Osteocyte (in vitro differentiated cells): ENCODE measurements at regions not wholly inside any gene's neighbourhood (a gene's known extent, or its start where the extent isn't known, plus 50 kb on each side); places are given as distances from the start of the nearest gene placed in this dataset.

Experiments
- DNase-seq: peaks from one replicate; pipeline ENCODE4 v3.0.0; 2021; ENCODE audit warnings: mixed read lengths; ENCODE audit not compliant: unreplicated experiment; ENCODE audit errors: extremely low spot score
- H3K27ac Mint-ChIP-seq: one replicate; pipeline ENCODE4 v1.8.0; 2021; ENCODE audit warnings: mild to moderate bottlenecking, mixed read lengths; ENCODE audit not compliant: unreplicated experiment
- H3K27me3 Mint-ChIP-seq: one replicate; pipeline ENCODE4 v1.8.0; 2021; ENCODE audit warnings: mixed read lengths; ENCODE audit not compliant: unreplicated experiment
- H3K36me3 Mint-ChIP-seq: one replicate; pipeline ENCODE4 v1.8.0; 2021; ENCODE audit warnings: mixed read lengths; ENCODE audit not compliant: unreplicated experiment
- H3K4me1 Mint-ChIP-seq: one replicate; pipeline ENCODE4 v1.8.0; 2021; ENCODE audit warnings: mixed read lengths; ENCODE audit not compliant: unreplicated experiment
- H3K4me3 Mint-ChIP-seq: one replicate; pipeline ENCODE4 v1.8.0; 2021; ENCODE audit warnings: mild to moderate bottlenecking, moderate library complexity, mixed read lengths; ENCODE audit not compliant: unreplicated experiment
- H3K9me3 Mint-ChIP-seq: one replicate; pipeline ENCODE4 v1.8.0; 2021; ENCODE audit warnings: mixed read lengths; ENCODE audit not compliant: unreplicated experiment
- CTCF ChIP-seq: fragments of 200-600 bp; sonication (generic); IDR thresholded peaks from 2 replicates; pipeline ENCODE4 v1.5.0; 2021; ENCODE audit warnings: antibody characterized with exemption, mild to moderate bottlenecking, moderate library complexity

GRCh38 chr5:109524555-109524954, 114.8 kb upstream of the PJA2 start:
- DNase-seq, result no peak
- Mint-ChIP-seq H3K9me3 (peaks cover 7% of the 10 kb centered on the region), H3K4me3 (no peak overlapping the region), H3K27me3 (no peaks in the 10 kb centered on the region), H3K36me3 (no peaks in the 10 kb centered on the region), H3K27ac (no peak overlapping the region), H3K4me1 (no peaks in the 10 kb centered on the region)
- TF ChIP-seq CTCF, result no peak

- no peak for TF ChIP-seq CTCF
- H3K27me3 Mint-ChIP-seq, result no peaks in the 10 kb centered on the region
- DNase-seq, result no peak
- no peaks in the 10 kb centered on the region for H3K4me1 Mint-ChIP-seq
- H3K9me3 Mint-ChIP-seq, result peaks cover 7% of the 10 kb centered on the region
- no peak overlapping the region for H3K4me3 Mint-ChIP-seq
- no peaks in the 10 kb centered on the region for H3K36me3 Mint-ChIP-seq
- no peak overlapping the region for H3K27ac Mint-ChIP-seq
These were observed 114.3 kb upstream of the PJA2 start for GRCh38 chr5:109524026-109524425.

- H3K9me3 Mint-ChIP-seq, result peaks cover 7% of the 10 kb centered on the region
- DNase-seq, result no peak
- no peak overlapping the region for H3K27ac Mint-ChIP-seq
- no peaks in the 10 kb centered on the region for H3K4me1 Mint-ChIP-seq
- H3K4me3 Mint-ChIP-seq, result no peak overlapping the region
- no peak for TF ChIP-seq CTCF
- H3K36me3 Mint-ChIP-seq, result no peaks in the 10 kb centered on the region
- no peaks in the 10 kb centered on the region for H3K27me3 Mint-ChIP-seq
These were observed 112.6 kb upstream of the PJA2 start for GRCh38 chr5:109522404-109522803.

- H3K27ac Mint-ChIP-seq, result no peak overlapping the region
- no peak for TF ChIP-seq CTCF
- no peaks in the 10 kb centered on the region for H3K27me3 Mint-ChIP-seq
- H3K4me3 Mint-ChIP-seq, result no peak overlapping the region
- DNase-seq, result no peak
- peaks cover 7% of the 10 kb centered on the region for H3K9me3 Mint-ChIP-seq
- peaks cover 4% of the 10 kb centered on the region for H3K4me1 Mint-ChIP-seq
- H3K36me3 Mint-ChIP-seq, result no peaks in the 10 kb centered on the region
These were observed 109.6 kb upstream of the PJA2 start for GRCh38 chr5:109519416-109519815.

- H3K36me3 Mint-ChIP-seq, result no peaks in the 10 kb centered on the region
- no peak for DNase-seq
- H3K4me1 Mint-ChIP-seq, result peaks cover 4% of the 10 kb centered on the region
- TF ChIP-seq CTCF, result no peak
- no peaks in the 10 kb centered on the region for H3K27me3 Mint-ChIP-seq
- no peak overlapping the region for H3K27ac Mint-ChIP-seq
- H3K4me3 Mint-ChIP-seq, result no peak overlapping the region
- H3K9me3 Mint-ChIP-seq, result peaks cover 7% of the 10 kb centered on the region
These were observed 106.6 kb upstream of the PJA2 start for GRCh38 chr5:109516390-109516789.
